ENCODE measurements at regions not wholly inside any gene's neighbourhood (a gene's known extent, or its start where the extent isn't known, plus 50 kb on each side); places are given as distances from the start of the nearest gene placed in this dataset.
A peak's percentile ranks its signal among the peaks of the same experiment; 100 is the strongest.

DNA sequence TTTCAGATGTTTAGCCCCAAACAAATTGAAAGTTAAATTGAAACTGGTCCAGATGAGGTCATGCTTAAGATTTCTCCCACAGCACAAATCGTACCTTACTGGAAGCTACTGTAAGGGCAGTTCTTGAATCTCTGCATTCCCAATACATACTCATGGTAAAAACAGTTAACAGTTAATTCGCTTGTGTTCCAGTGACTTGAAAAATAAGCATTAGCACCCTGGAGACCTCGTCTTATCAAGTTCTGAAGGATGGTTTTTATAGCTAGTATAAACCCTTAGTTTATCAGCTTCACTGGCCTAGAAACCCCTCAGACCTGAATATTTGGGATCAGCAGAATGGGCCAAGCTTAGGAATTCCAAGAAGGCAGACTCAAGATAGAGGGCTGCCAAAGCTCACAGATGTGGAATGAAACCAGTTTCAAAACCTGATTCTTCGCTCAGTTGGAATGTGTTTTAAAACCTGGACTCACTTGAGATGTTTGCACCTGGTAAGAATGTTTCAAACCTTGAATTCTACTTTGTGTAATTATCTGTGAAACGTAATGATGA is 103.6 kb downstream of the C9orf152 start:
- H3K4me1 ChIP-seq (ENCODE audit: control insufficient read depth, insufficient read depth, low read length), result no peaks in the 10 kb centered on the region
- no peak overlapping the region for H3K4me3 ChIP-seq (ENCODE audit: low read depth, low read length)
- H3K36me3 ChIP-seq (ENCODE audit: control insufficient read depth, insufficient read depth, low read length), result no peaks in the 10 kb centered on the region
- peak overlapping the region; percentile 50 for H3K27ac ChIP-seq (ENCODE audit: low read depth, low read length)
- H3K27me3 ChIP-seq (ENCODE audit: control insufficient read depth, insufficient read depth, low read length), result no peaks in the 10 kb centered on the region
- H3K9me3 ChIP-seq (ENCODE audit: control insufficient read depth, insufficient read depth, low read length), result no peaks in the 10 kb centered on the region
- peak in 1 of 6 donors; percentile 62 for DNase-seq (ENCODE audit: low read depth in 4 of 6, low spot score in 6 of 6)
- 50% methylated on average over 1 of the region's 5 CpGs for WGBS (ENCODE audit: insufficient coverage)

DNA sequence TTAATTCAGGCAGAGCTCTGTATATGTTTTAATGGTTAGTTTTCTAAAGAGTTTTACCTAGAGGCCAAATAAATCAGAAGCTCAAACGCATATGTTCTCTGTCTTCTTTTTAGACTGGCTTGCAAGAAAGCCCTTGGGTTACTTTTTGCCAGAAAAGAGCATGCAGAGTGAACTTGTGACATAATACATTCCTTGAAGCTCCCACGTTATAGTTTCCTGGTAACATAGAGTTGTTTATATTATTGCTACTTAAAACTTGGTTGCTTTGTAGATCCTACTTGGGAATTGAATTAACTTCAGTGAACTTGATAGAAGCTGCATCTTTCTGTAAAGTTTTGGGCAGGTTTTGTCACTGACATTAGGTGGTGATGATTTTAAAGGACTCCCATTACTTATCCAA is 102.9 kb downstream of the C9orf152 start:
- no CpG with 5 or more reads among the region's 2 CpGs for WGBS (ENCODE audit: insufficient coverage)
- H3K27me3 ChIP-seq (ENCODE audit: control insufficient read depth, insufficient read depth, low read length), result no peaks in the 10 kb centered on the region
- H3K27ac ChIP-seq (ENCODE audit: low read depth, low read length), result peak overlapping the region; percentile 50
- no peaks in the 10 kb centered on the region for H3K9me3 ChIP-seq (ENCODE audit: control insufficient read depth, insufficient read depth, low read length)
- DNase-seq (ENCODE audit: low read depth in 4 of 6, low spot score in 6 of 6), result no peak
- no peaks in the 10 kb centered on the region for H3K36me3 ChIP-seq (ENCODE audit: control insufficient read depth, insufficient read depth, low read length)
- H3K4me3 ChIP-seq (ENCODE audit: low read depth, low read length), result no peak overlapping the region
- H3K4me1 ChIP-seq (ENCODE audit: control insufficient read depth, insufficient read depth, low read length), result no peaks in the 10 kb centered on the region

DNA sequence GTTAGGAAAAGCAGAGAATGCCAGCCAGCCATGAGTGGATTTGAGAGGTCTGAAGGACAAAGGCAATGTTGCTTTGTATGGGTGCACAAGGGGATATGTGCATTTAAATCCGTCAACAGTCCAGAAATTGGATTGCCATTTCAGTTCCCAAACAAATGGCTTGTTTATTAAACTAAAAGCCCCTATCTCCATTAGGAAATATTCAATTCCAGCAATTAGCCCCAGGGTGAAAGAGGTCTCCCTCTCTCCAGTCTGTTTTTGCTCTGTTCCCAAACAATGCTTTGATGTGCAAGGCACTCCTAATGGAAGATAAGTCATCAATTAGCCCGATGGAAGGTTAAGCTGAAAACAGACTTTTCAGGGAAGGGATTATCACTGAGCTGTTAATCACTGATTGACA is 101.3 kb downstream of the C9orf152 start:
- no peak overlapping the region for H3K4me3 ChIP-seq (ENCODE audit: low read depth, low read length)
- H3K27ac ChIP-seq (ENCODE audit: low read depth, low read length), result no peak overlapping the region
- DNase-seq (ENCODE audit: low read depth in 4 of 6, low spot score in 6 of 6), result no peak

DNA sequence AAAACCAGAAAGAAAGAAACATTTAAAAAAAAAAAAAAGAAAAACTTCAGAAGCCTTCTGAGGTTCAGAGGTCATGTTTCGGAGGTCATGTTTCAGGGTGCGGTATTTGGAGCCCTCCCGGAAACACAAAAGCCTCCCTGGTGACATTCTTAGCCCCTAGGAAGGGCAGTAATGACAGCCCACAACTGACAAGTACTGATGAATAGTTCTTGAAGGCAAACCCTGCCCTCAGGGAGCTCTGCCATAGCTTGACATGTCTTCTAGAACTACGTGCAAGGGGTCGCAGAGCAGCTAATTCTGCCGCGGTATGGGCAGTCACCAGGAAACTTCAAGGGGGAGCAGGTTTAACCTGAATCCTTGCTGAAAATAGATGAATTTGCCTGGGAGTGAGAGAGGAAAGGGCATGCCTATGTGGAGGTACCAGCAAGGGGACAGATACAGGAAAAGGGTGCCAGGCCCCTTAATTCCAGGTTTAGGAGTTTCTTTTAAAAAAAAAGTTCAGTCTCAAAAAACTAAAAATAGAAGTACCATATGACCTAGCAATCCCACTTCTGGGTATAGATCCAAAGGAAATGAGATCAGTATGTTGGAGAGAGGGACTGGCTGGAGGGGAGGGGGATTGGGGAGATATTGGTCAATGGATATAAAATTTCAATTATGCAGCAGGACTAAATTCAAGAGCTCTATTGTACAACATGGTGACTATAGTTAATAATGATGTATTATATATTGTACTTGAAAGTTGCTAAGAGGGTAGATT is 98.4 kb downstream of the C9orf152 start:
- 73% methylated on average over 7 of the region's 7 CpGs for WGBS (ENCODE audit: insufficient coverage)
- no peak overlapping the region for H3K27ac ChIP-seq (ENCODE audit: low read depth, low read length)
- no peaks in the 10 kb centered on the region for H3K9me3 ChIP-seq (ENCODE audit: control insufficient read depth, insufficient read depth, low read length)
- no peak for DNase-seq (ENCODE audit: low read depth in 4 of 6, low spot score in 6 of 6)
- no peak overlapping the region for H3K4me3 ChIP-seq (ENCODE audit: low read depth, low read length)
- H3K36me3 ChIP-seq (ENCODE audit: control insufficient read depth, insufficient read depth, low read length), result no peaks in the 10 kb centered on the region
- H3K4me1 ChIP-seq (ENCODE audit: control insufficient read depth, insufficient read depth, low read length), result no peaks in the 10 kb centered on the region
- H3K27me3 ChIP-seq (ENCODE audit: control insufficient read depth, insufficient read depth, low read length), result no peaks in the 10 kb centered on the region

More for the DNA sequence above, 101.3 kb downstream of the C9orf152 start:
- Histone ChIP-seq H3K4me1 (ENCODE audit: control insufficient read depth, insufficient read depth, low read length) (no peaks in the 10 kb centered on the region), H3K27me3 (ENCODE audit: control insufficient read depth, insufficient read depth, low read length) (no peaks in the 10 kb centered on the region), H3K36me3 (ENCODE audit: control insufficient read depth, insufficient read depth, low read length) (no peaks in the 10 kb centered on the region), H3K9me3 (ENCODE audit: control insufficient read depth, insufficient read depth, low read length) (no peaks in the 10 kb centered on the region)
- 100% methylated on average over 1 of the region's 2 CpGs for WGBS (ENCODE audit: insufficient coverage)

DNA sequence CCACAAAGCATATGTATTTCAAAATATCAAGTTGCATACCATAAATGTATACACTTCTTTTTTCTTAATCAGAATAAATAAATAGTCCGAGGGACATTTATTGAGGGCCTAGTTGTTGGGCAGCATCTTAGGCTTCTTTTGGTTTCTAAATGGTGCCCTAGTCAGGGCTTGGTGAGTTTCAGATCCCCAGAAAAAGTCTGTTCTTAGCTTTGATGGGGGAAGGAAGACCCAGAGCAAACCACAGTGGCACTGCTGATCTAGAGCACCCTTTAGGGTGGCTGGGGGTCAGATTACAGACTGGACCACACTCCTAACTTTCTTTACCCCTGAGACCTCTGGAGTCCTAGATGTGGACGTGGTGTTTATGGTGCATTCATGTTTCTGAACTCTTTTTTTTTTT is 97.8 kb downstream of the C9orf152 start:
- no peaks in the 10 kb centered on the region for H3K9me3 ChIP-seq (ENCODE audit: control insufficient read depth, insufficient read depth, low read length)
- H3K4me3 ChIP-seq (ENCODE audit: low read depth, low read length), result no peak overlapping the region
- H3K27ac ChIP-seq (ENCODE audit: low read depth, low read length), result no peak overlapping the region
- H3K4me1 ChIP-seq (ENCODE audit: control insufficient read depth, insufficient read depth, low read length), result peaks cover 3% of the 10 kb centered on the region
- no peaks in the 10 kb centered on the region for H3K36me3 ChIP-seq (ENCODE audit: control insufficient read depth, insufficient read depth, low read length)
- no peaks in the 10 kb centered on the region for H3K27me3 ChIP-seq (ENCODE audit: control insufficient read depth, insufficient read depth, low read length)
- no CpG with 5 or more reads among the region's 2 CpGs for WGBS (ENCODE audit: insufficient coverage)
- no peak for DNase-seq (ENCODE audit: low read depth in 4 of 6, low spot score in 6 of 6)

DNA sequence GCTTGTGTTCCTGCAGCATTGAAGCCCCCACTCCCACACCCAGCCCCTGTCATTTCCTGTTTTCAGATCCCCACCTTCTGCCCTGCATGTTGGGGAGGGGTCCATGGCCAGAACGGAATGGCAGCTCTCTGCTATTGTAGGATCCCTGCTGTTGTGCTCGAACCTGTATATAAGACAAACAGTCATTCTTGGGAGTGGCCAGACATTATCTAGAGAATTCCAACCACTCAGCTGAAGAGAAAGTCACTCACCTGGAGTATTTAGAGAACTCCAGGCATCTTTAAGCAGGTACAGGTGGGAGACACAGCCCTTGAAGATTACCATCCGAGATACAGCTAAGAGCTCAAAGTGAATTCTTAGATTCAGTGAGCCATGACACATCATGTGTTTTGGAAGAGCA is 96.1 kb downstream of the C9orf152 start:
- 82% methylated on average over 2 of the region's 3 CpGs for WGBS (ENCODE audit: insufficient coverage)
- peaks cover 5% of the 10 kb centered on the region for H3K4me1 ChIP-seq (ENCODE audit: control insufficient read depth, insufficient read depth, low read length)

DNA sequence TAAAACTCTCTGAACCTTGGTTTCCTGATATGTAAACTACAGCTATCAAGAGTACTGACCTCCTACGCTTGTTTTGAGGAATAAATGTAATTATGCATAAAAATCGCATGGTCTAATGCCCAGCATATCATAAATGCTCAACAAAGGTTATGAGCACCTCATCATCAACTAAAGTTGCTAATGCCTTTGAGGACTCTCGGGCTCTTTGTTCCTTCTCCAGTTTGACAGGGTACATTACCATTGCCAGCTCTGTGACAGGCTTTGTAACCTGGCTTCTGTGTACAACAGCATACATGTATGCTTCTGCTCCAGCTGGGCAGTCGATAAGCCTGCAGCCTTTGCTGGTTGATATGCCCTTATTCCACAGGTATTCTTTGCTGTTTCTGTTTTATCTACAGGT is 95.2 kb downstream of the C9orf152 start:
- H3K36me3 ChIP-seq (ENCODE audit: control insufficient read depth, insufficient read depth, low read length), result no peaks in the 10 kb centered on the region
- 68% methylated on average over 2 of the region's 4 CpGs for WGBS (ENCODE audit: insufficient coverage)
- H3K27me3 ChIP-seq (ENCODE audit: control insufficient read depth, insufficient read depth, low read length), result no peaks in the 10 kb centered on the region
- peaks cover 5% of the 10 kb centered on the region for H3K4me1 ChIP-seq (ENCODE audit: control insufficient read depth, insufficient read depth, low read length)
- no peak for DNase-seq (ENCODE audit: low read depth in 4 of 6, low spot score in 6 of 6)
- H3K27ac ChIP-seq (ENCODE audit: low read depth, low read length), result no peak overlapping the region
- no peak overlapping the region for H3K4me3 ChIP-seq (ENCODE audit: low read depth, low read length)
- no peaks in the 10 kb centered on the region for H3K9me3 ChIP-seq (ENCODE audit: control insufficient read depth, insufficient read depth, low read length)

More for the DNA sequence above, 96.1 kb downstream of the C9orf152 start:
- H3K36me3 ChIP-seq (ENCODE audit: control insufficient read depth, insufficient read depth, low read length), result no peaks in the 10 kb centered on the region
- H3K27me3 ChIP-seq (ENCODE audit: control insufficient read depth, insufficient read depth, low read length), result no peaks in the 10 kb centered on the region
- no peaks in the 10 kb centered on the region for H3K9me3 ChIP-seq (ENCODE audit: control insufficient read depth, insufficient read depth, low read length)
- no peak overlapping the region for H3K4me3 ChIP-seq (ENCODE audit: low read depth, low read length)
- H3K27ac ChIP-seq (ENCODE audit: low read depth, low read length), result no peak overlapping the region
- DNase-seq (ENCODE audit: low read depth in 4 of 6, low spot score in 6 of 6), result no peak

DNA sequence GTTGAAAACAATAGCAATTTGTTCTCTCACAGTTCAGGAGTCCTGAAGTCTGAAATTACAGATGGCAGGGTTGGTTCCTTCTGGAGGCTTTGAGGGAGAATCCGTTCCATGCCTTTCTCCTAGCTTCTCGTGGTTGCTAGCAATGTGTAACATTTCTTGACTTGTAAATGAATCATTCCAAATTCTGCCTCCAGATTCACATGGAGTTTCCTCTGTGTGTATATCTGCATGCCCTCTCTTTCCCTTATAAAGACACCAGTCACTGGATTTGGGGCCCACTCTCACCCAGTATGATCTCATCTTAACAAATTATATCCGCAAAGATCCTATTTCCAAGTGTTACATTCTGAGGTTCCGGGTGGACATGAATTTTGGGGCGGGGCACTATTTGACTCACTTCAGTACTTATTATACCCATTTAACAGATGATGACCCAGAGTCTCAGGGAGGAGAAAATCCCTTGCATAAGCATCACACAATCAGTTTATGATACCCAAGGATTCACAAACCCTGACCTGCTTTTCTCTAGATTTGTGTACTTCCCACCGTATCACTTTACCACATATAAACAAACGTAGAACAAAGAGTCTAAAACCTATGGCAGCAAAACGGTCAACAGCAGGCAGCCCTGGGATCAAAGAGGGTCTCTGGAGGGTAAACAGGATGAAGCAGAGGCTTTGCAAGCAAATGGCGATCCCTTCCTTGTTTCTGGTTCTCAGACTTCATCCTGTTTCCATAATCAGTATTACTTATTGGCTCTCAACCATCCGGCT is 93.7 kb downstream of the C9orf152 start:
- Histone ChIP-seq H3K36me3 (ENCODE audit: control insufficient read depth, insufficient read depth, low read length) (no peaks in the 10 kb centered on the region), H3K9me3 (ENCODE audit: control insufficient read depth, insufficient read depth, low read length) (no peaks in the 10 kb centered on the region), H3K4me3 (ENCODE audit: low read depth, low read length) (no peak overlapping the region), H3K4me1 (ENCODE audit: control insufficient read depth, insufficient read depth, low read length) (peaks cover 5% of the 10 kb centered on the region), H3K27ac (ENCODE audit: low read depth, low read length) (peak overlapping the region; percentile 71), H3K27me3 (ENCODE audit: control insufficient read depth, insufficient read depth, low read length) (no peaks in the 10 kb centered on the region)
- WGBS (ENCODE audit: insufficient coverage), result 94% methylated on average over 2 of the region's 10 CpGs
- no peak for DNase-seq (ENCODE audit: low read depth in 4 of 6, low spot score in 6 of 6)

DNA sequence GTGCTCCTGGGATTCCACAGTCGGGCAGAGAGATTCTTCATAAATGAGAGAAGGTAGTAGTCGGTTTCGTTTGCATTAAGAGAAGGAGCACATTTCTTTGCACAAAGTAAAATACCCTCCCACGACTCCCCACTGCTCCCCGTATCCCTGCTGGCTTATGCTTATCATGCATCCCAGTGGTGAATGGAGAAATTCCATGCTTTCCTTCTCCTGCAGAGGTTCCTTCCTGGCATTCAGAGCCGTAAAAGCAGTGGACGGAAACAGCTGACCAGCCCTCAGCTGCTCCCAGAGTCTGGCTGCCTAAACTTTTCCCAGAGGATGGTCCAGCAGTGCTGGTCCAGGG is 93.1 kb downstream of the C9orf152 start:
- Histone ChIP-seq H3K27me3 (ENCODE audit: control insufficient read depth, insufficient read depth, low read length) (no peaks in the 10 kb centered on the region), H3K4me1 (ENCODE audit: control insufficient read depth, insufficient read depth, low read length) (peaks cover 5% of the 10 kb centered on the region), H3K36me3 (ENCODE audit: control insufficient read depth, insufficient read depth, low read length) (no peaks in the 10 kb centered on the region), H3K9me3 (ENCODE audit: control insufficient read depth, insufficient read depth, low read length) (no peaks in the 10 kb centered on the region), H3K27ac (ENCODE audit: low read depth, low read length) (peak overlapping the region; percentile 71), H3K4me3 (ENCODE audit: low read depth, low read length) (no peak overlapping the region)
- WGBS (ENCODE audit: insufficient coverage), result 46% methylated on average over 3 of the region's 7 CpGs
- no peak for DNase-seq (ENCODE audit: low read depth in 4 of 6, low spot score in 6 of 6)

Data from spinal cord (tissue), 9 donors.